DND-41 (cell line): ENCODE measurements at regions not wholly inside any gene's neighbourhood (a gene's known extent, or its start where the extent isn't known, plus 50 kb on each side); places are given as distances from the start of the nearest gene placed in this dataset.

Experiments used
- ATAC-seq: fragments of 200-7000 bp; cut with Tn5 transposase; 3 replicates; pipeline ENCODE4 v1.9.1; 2021; ENCODE audit warnings: low read depth; ENCODE audit not compliant: insufficient read depth
- DNase-seq: peaks from one replicate; pipeline ENCODE4 v3.0.0-alpha.2; 2020
- H2AFZ ChIP-seq: 2 replicates; pipeline ENCODE4 v1.6.0; 2012; ENCODE audit warnings: low read depth, low read length
- H3K27ac ChIP-seq: 2 replicates; pipeline ENCODE4 v1.5.1; 2012; ENCODE audit warnings: low read length, inconsistent platforms
- H3K27me3 ChIP-seq: fragments of 200-600 bp; sonication (generic); 2 replicates; pipeline ENCODE4 v1.6.0; 2012; ENCODE audit warnings: low read length, mild to moderate bottlenecking, inconsistent platforms; ENCODE audit not compliant: insufficient read depth, poor library complexity
- H3K36me3 ChIP-seq: 2 replicates; pipeline ENCODE4 v1.5.1; 2012; ENCODE audit warnings: low read length, inconsistent platforms; ENCODE audit not compliant: insufficient read depth
- H3K4me1 ChIP-seq: 2 replicates; pipeline ENCODE4 v1.5.1; 2012; ENCODE audit warnings: mild to moderate bottlenecking, low read length; ENCODE audit not compliant: insufficient read depth
- H3K4me2 ChIP-seq: 2 replicates; pipeline ENCODE4 v1.6.0; 2012; ENCODE audit warnings: mild to moderate bottlenecking, moderate library complexity, low read length, inconsistent platforms; ENCODE audit not compliant: insufficient read depth
- H3K4me3 ChIP-seq, 2 experiments: fragments of 200-600 bp in 1 of 2; shearing (Covaris generic) in 1 of 2; 2 replicates each; pipeline ENCODE4 v1.5.1; 2012 to 2016; ENCODE audit warnings: inconsistent platforms in 2 of 2, low read length in 2 of 2, mild to moderate bottlenecking in 2 of 2, low read depth in 1 of 2, moderate library complexity in 1 of 2
- H3K79me2 ChIP-seq: 2 replicates; pipeline ENCODE4 v1.6.0; 2012; ENCODE audit warnings: low read length, inconsistent platforms; ENCODE audit not compliant: insufficient read depth
- H3K9ac ChIP-seq: 2 replicates; pipeline ENCODE4 v1.6.0; 2012; ENCODE audit warnings: low read depth, mild to moderate bottlenecking, inconsistent platforms, low read length, moderate library complexity
- H3K9me3 ChIP-seq: 2 replicates; pipeline ENCODE4 v1.5.1; 2012; ENCODE audit warnings: low read length, moderate library complexity, mild to moderate bottlenecking, inconsistent platforms; ENCODE audit not compliant: insufficient read depth, severe bottlenecking
- H4K20me1 ChIP-seq: 2 replicates; pipeline ENCODE4 v1.6.0; 2012; ENCODE audit warnings: low read length; ENCODE audit not compliant: insufficient read depth
- EZH2 ChIP-seq: IDR thresholded peaks from 3 replicates; pipeline ENCODE4 v1.6.1; 2012; ENCODE audit warnings: borderline replicate concordance, low read depth, mild to moderate bottlenecking, moderate library complexity, low read length, inconsistent platforms; ENCODE audit not compliant: severe bottlenecking
- TF ChIP-seq, protein P1 (sequence below): IDR thresholded peaks from 2 replicates; pipeline ENCODE4 v1.5.1; 2012; ENCODE audit warnings: borderline replicate concordance, low read length, moderate library complexity, mild to moderate bottlenecking; ENCODE audit not compliant: poor library complexity, severe bottlenecking; ENCODE audit errors: extremely low read depth

GRCh38 chr4:59536428-59536827, 1663.7 kb upstream of the ADGRL3 start:
- DNase-seq (no peak), ATAC-seq (no peak)
- H3K9ac ChIP-seq, result no peak overlapping the region
- H3K9me3 ChIP-seq, result no peaks in the 10 kb centered on the region
- no peak for TF ChIP-seq EZH2
- TF ChIP-seq, protein P1, sequence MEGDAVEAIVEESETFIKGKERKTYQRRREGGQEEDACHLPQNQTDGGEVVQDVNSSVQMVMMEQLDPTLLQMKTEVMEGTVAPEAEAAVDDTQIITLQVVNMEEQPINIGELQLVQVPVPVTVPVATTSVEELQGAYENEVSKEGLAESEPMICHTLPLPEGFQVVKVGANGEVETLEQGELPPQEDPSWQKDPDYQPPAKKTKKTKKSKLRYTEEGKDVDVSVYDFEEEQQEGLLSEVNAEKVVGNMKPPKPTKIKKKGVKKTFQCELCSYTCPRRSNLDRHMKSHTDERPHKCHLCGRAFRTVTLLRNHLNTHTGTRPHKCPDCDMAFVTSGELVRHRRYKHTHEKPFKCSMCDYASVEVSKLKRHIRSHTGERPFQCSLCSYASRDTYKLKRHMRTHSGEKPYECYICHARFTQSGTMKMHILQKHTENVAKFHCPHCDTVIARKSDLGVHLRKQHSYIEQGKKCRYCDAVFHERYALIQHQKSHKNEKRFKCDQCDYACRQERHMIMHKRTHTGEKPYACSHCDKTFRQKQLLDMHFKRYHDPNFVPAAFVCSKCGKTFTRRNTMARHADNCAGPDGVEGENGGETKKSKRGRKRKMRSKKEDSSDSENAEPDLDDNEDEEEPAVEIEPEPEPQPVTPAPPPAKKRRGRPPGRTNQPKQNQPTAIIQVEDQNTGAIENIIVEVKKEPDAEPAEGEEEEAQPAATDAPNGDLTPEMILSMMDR, result no peak
- no peak overlapping the region for H2AFZ ChIP-seq
- H3K27me3 ChIP-seq, result no peaks in the 10 kb centered on the region
- H3K79me2 ChIP-seq, result no peaks in the 10 kb centered on the region
- H4K20me1 ChIP-seq, result no peaks in the 10 kb centered on the region
- H3K36me3 ChIP-seq, result no peaks in the 10 kb centered on the region
- no peak overlapping the region for H3K27ac ChIP-seq
- no peaks in the 10 kb centered on the region for H3K4me1 ChIP-seq
- no peak overlapping the region for H3K4me3 ChIP-seq
- H3K4me2 ChIP-seq, result no peak overlapping the region

DNA sequence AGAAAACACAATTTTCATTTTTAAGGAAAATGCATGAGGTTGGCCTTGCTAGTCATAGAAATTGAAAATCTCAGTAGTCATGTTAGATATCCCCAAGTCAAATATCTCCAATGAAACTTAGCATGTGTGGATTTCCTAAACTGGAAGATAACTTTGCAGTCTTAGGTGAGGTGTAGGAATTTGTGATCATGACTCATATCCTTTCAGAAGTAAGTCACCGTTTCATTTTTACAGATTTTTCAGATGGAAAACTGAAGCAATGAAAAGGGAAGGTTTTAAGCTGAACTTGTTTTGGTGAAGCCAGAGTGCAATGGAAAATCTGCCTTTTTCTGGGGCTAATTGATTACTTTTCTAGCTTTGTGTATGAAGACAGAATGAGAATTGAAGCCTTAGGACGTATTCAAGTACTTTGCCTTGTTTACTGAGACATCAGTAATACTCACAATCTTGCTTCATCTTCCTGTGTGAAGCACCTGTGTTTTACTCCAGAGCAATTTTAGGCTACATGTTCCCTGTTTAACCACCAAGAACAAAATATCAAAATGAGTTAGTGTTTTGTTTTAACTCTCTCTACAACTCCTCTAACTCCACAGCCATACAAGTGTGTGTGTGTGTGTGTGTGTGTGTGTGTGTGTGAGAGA, 1662.8 kb upstream of the ADGRL3 start:
- DNase-seq (no peak), ATAC-seq (no peak)
- Histone ChIP-seq H3K4me1 (no peaks in the 10 kb centered on the region), H3K9me3 (no peaks in the 10 kb centered on the region), H3K27me3 (no peaks in the 10 kb centered on the region), H2AFZ (no peak overlapping the region), H3K4me2 (no peak overlapping the region), H3K36me3 (no peaks in the 10 kb centered on the region), H4K20me1 (no peaks in the 10 kb centered on the region), H3K27ac (no peak overlapping the region), H3K79me2 (no peaks in the 10 kb centered on the region), H3K9ac (no peak overlapping the region), H3K4me3 (no peak overlapping the region)
- TF ChIP-seq, protein P1, result no peak
- no peak for TF ChIP-seq EZH2

DNA sequence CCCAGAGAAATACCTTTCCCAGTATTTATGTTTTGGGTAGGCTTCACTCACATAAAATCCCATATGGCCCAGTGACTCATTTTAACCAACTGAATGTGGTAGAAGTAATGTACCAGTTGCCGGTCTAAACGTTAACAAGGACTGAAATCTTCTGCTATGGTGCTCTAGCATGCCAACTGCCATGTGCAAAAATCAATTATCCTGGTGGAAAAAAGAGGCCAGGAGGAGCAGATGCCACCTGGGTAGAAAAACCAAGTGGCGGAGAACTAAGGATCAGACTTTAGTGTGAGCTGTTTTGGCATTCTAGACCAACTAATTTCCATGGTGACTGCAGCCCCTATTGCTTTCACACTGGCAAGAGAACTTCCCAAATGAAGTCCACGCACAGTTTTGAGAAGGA, 1660.7 kb upstream of the ADGRL3 start:
- no peaks in the 10 kb centered on the region for H3K27me3 ChIP-seq
- H3K79me2 ChIP-seq, result no peaks in the 10 kb centered on the region
- no peak overlapping the region for H2AFZ ChIP-seq
- no peak overlapping the region for H3K9ac ChIP-seq
- H3K9me3 ChIP-seq, result no peaks in the 10 kb centered on the region
- no peak overlapping the region for H3K4me2 ChIP-seq
- no peak for DNase-seq
- TF ChIP-seq, protein P1, result no peak
- TF ChIP-seq EZH2, result no peak
- no peak overlapping the region for H3K27ac ChIP-seq
- no peaks in the 10 kb centered on the region for H4K20me1 ChIP-seq
- H3K4me3 ChIP-seq, result no peak overlapping the region
- H3K4me1 ChIP-seq, result no peaks in the 10 kb centered on the region
- no peak for ATAC-seq
- no peaks in the 10 kb centered on the region for H3K36me3 ChIP-seq

GRCh38 chr4:59540311-59540710, 1659.8 kb upstream of the ADGRL3 start:
- no peaks in the 10 kb centered on the region for H3K36me3 ChIP-seq
- no peaks in the 10 kb centered on the region for H3K27me3 ChIP-seq
- H2AFZ ChIP-seq, result no peak overlapping the region
- H4K20me1 ChIP-seq, result no peaks in the 10 kb centered on the region
- H3K9me3 ChIP-seq, result no peaks in the 10 kb centered on the region
- ATAC-seq, result no peak
- TF ChIP-seq, protein P1, result no peak
- no peak for TF ChIP-seq EZH2
- H3K27ac ChIP-seq, result no peak overlapping the region
- no peak overlapping the region for H3K4me2 ChIP-seq
- no peaks in the 10 kb centered on the region for H3K79me2 ChIP-seq
- H3K4me3 ChIP-seq, result no peak overlapping the region
- no peaks in the 10 kb centered on the region for H3K4me1 ChIP-seq
- no peak for DNase-seq
- H3K9ac ChIP-seq, result no peak overlapping the region
